SIG-M5 (cell line): ENCODE measurements at regions not wholly inside any gene's neighbourhood (a gene's known extent, or its start where the extent isn't known, plus 50 kb on each side); places are given as distances from the start of the nearest gene placed in this dataset.
"Not testable (repeated sequence)": the region's sequence is repeated elsewhere in the genome, so short reads cannot be mapped to it uniquely, and the experiment has no call there.

Experiments used
- DNase-seq: peaks from one replicate; lab custom pipeline; 2025; lab: John Stamatoyannopoulos, UW

DNA sequence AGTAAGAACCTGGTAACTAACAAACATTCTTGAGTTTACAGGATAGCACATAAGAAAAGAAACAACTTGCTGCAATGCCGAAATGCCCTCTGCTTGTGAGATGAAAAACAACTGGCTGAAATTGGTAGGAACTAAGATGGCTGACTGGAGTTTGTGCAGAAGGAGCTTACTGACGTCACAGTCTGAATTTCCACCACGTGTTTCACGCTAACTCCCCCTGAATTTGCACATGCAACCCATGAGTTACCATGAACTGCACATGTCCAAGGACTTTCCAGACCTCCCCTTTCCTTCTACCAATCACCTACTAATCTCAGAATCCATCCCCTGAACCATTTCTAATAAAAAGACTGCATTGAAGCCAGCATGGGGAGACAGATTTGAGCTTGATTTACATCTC is 86.3 kb upstream of the KCND2 start:
- DNase-seq = no peak

DNA sequence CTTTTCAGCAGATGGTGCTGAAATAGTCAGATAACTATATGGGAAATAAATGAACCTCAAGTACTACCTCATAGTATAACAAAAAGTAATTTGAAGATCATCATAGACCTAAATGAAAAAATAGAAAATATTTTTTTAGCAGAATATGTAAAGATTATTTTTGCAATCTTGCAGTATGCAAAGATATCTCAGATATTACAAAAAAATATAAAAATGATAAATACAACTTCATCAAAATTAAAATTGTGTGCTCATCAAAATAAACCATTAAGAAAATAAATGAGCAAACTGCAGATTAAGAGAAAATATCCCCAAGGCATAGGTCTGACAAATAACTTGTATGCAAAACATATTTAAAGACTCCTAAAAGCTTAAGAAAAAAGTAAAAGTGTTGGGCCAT is 83.4 kb upstream of the KCND2 start:
- DNase-seq = no peak

DNA sequence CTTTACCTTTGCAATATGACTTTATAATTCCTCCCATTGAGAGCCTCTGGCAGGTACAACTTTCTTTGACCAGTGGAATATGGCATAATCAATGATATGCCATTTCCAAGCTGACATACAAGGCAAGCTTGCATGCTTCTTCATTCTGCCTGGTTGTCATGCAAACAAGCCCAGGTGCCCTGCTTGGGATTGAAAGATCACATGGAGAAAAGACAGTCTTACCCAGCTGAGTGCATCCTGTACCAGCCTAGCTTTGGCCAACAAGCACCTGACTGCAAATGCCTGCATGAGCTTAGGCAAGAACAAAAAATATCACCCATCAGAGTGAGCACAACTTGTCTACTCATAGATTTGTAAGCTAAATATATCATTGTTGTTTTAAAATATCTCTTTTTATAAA is 82.9 kb upstream of the KCND2 start:
- DNase-seq = no peak

DNA sequence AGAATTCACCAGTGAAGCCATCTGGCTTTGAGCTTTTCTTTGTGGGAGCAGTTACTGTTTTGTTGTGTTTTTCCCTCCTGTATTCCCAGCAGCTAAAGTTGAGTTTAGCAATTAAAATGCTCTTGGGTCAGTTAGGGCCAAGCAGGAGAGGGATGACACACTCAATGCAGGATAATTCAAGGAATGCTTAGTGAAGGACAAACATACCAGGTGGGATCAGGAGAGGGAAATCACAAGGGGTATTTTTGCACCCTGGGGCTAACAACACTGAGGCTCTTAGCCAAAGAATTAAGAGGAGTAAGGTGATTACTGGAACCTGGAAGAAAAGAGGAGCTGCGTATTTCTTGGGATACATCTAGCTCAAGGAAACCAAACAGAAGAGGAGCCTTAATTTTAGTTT is 82.4 kb upstream of the KCND2 start:
- DNase-seq = no peak

DNA sequence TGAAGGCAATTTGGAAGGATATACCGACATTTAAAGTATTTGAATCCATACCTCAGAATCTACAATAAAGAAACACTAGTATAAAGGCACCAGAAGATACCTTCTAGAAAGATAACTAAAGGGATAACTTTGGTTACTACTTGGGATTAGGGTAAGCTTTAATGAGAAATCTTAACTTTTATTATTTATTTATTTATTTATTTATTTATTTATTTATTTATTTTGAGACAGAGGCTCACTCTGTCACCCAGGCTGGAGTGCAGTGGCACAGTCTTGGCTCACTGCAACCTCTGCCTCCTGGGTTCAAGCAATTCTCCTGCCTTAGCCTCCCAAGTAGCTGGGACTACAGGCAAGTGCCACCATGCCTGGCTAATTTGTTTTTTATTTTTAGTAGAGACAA is 81.6 kb upstream of the KCND2 start:
- DNase-seq = not testable (repeated sequence)

DNA sequence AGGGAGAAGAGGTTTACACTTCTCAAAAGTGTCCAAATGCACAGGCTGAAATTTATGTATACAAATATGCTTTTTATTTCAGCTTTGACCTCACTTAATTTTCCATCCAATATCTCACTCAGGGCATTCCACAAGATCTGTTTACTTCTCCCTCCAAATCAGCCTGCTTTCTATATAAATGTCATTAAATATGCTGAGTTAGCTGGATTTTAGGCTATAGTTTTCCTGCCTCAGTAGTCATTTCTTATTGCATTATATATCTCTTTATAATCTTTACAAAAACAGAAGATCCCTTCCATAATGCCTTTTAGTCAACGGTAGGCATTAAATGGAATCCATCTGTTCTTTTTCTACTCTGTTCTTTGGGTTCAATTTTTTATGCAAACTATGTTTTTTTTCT is 71.7 kb upstream of the KCND2 start:
- no peak for DNase-seq

DNA sequence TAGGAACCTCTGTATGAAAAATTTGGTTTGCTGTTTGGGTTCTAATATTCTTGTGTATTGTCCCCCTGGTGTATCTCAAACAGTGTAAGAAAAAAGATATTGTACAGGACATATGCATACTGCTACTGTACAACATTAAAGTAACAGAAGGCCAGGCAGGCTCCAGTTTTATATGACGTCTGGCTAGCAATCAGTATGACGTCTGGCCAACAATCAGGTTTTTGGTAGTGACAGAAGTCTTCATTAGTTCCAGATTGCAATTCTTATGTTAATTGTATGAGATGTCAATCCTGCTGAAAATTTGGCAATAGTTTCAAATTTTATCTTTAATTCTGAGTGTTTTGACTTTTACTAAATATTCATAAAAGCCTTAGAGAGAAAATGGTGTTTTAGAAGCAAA is 67.9 kb upstream of the KCND2 start:
- no peak for DNase-seq

DNA sequence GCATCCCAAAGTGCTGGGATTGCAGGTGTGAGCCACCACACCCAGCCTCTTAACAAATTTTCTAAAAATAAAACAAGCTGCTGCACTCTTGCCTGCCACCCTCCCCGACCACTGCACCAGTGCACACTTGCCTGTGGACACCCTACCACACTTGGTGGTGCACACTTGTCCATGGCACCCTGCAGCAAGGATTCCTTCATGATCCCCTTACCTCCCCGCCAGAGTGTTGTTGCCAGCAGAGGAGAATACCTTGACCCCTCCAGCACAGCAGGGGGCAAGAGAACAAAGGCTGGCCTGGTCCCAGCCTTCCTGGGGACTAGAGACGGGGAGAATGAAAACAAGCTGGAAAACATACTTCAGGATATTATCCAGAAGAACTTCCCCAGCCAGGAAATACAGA is 65.9 kb upstream of the KCND2 start:
- no peak for DNase-seq

DNA sequence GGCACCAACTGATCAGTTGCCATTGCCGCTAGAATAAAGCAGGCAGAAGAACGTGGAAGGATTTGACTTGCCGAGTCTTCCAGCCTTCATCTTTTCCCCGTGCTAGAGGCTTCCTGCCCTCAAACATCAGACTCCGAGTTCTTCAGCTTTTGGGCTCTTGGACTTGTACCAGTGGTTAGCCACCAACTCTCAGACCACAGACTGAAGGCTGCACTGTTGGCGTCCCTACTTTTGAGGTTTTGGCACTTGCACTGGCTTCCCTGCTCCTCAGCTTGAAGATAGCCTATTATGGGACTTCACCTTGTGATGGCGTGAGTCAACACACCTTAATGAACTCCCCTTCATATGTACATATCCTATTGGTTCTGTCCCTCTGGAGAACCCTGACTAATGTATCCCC is 57.3 kb upstream of the KCND2 start:
- DNase-seq = no peak

DNA sequence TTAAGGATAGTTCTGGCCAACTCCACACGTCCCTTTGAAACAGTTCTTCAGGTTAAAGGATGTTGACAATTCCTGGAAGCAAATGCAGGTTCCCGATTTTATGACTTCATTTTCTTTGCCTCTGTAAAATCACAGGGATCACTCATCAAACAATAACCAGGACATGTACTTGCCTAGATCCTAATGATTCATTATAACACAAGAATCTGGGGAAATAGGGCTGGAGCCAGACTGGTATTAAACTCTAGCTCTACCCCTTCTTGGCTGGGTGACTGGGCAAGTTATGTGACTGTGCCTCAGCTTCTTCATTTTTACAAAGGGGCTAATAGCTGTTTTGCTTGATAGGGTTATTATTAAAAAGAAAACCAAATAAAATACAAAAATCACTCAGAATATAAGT is 56.0 kb upstream of the KCND2 start:
- no peak for DNase-seq

DNA sequence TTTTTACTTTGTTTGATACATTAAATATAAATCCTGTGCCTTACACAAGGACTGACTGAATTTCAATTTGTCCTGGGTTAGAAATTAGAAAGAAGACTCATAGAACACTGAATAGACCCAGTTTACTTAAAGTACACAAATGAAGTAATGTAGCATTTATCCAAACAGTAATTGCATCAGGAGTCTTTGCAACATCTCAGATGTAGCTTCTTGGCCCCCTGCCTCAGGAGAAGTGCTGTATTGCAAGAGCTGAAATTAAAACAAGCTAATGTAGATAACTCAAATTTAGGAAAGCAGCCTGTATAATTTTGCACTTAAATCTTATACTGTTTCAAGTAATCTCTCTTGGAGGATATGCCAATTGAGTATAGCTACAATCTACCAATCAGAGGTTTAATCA is 54.3 kb upstream of the KCND2 start:
- DNase-seq = no peak

DNA sequence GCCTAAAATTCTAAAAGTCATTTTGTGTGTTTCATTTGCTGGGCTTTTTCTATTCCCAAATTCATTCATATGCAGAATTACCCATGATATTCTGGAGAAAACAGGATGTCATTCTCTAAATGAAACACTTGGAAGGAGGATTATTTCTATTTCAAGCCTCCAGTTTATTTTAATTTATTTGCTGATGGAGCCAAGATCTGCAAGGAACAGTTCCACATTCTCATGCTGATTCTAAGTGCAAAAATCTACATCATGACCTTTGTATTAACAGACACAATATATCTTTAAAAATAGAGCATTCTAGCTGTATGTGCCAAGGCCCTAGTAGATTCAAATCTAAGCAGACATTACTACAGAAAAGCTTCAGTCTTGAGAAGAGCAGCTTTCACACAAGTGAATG is 51.3 kb upstream of the KCND2 start:
- no peak for DNase-seq
